MCF 10A (cell line): ENCODE measurements at regions not wholly inside any gene's neighbourhood (a gene's known extent, or its start where the extent isn't known, plus 50 kb on each side); places are given as distances from the start of the nearest gene placed in this dataset.
A peak's percentile ranks its signal among the peaks of the same experiment; 100 is the strongest.

ENCODE experiments used
- BruUV-seq: library from RNA; stranded (reverse); fragments of 400-500 nt; replicated peaks from 2 replicates; lab custom pipeline; 2021; lab: Mats Ljungman, UMichigan
- CTCF ChIA-PET: fragments of 300-600 bp; sonication (Branson Sonifier 250); formaldehyde crosslinking; extraction: SDS; loops from one replicate; lab custom pipeline; 2021; ENCODE audit warnings: antibody characterized with exemption, inconsistent platforms; lab: Yijun Ruan, JAX
- POLR2A ChIA-PET: fragments of 300-600, 350-650 bp; sonication (Branson Sonifier 250); formaldehyde crosslinking; extraction: SDS; loops from one replicate; lab custom pipeline; 2020; ENCODE audit warnings: antibody characterized with exemption, inconsistent platforms; lab: Yijun Ruan, JAX
- DNase-seq: peaks from one replicate; pipeline ENCODE4 v3.0.0-alpha.2; 2018; ENCODE audit not compliant: unreplicated experiment
- H3K27ac Mint-ChIP-seq: one replicate; pipeline ENCODE4 v1.8.0; 2022; ENCODE audit warnings: mild to moderate bottlenecking, low read depth, mixed read lengths; ENCODE audit not compliant: unreplicated experiment
- H3K27me3 Mint-ChIP-seq: one replicate; pipeline ENCODE4 v1.8.0; 2022; ENCODE audit warnings: mixed read lengths; ENCODE audit not compliant: insufficient read depth, unreplicated experiment
- H3K36me3 Mint-ChIP-seq: one replicate; pipeline ENCODE4 v1.8.0; 2022; ENCODE audit warnings: mild to moderate bottlenecking, moderate library complexity, mixed read lengths; ENCODE audit not compliant: insufficient read depth, unreplicated experiment
- H3K4me1 Mint-ChIP-seq: one replicate; pipeline ENCODE4 v1.8.0; 2022; ENCODE audit warnings: mixed read lengths; ENCODE audit not compliant: insufficient read depth, unreplicated experiment
- H3K4me3 Mint-ChIP-seq: one replicate; pipeline ENCODE4 v1.8.0; 2022; ENCODE audit warnings: mild to moderate bottlenecking, moderate library complexity, mixed read lengths; ENCODE audit not compliant: unreplicated experiment
- H3K9me3 Mint-ChIP-seq: one replicate; pipeline ENCODE4 v1.8.0; 2022; ENCODE audit warnings: mixed read lengths; ENCODE audit not compliant: unreplicated experiment
- intact Hi-C: fragments of 100-400 bp; cut with micrococcal nuclease; formaldehyde crosslinking; loops from 2 replicates; pipeline ENCODE4 v1.14.1; 2022
- TF ChIP-seq, protein P1 (sequence below): fragments of 200-600 bp; IDR thresholded peaks from one replicate; pipeline ENCODE4 v1.8.0; 2022; ENCODE audit warnings: antibody characterized with exemption, mild to moderate bottlenecking; ENCODE audit not compliant: unreplicated experiment

- ChIA-PET POLR2A (no interaction called here), CTCF (interaction anchor here (0.6 kb wide), 1 partner anchor 118 kb away, joined by 4 read pairs; no protein-coding TSS in a partner anchor)
- peak; percentile 44 for DNase-seq
- no peaks in the 10 kb centered on the region for H3K9me3 Mint-ChIP-seq
- no peak overlapping the region for H3K27ac Mint-ChIP-seq
- peaks cover 36% of the 10 kb centered on the region for H3K27me3 Mint-ChIP-seq
- intact Hi-C loops: no loop called here
- H3K4me3 Mint-ChIP-seq: no peak overlapping the region
- H3K36me3 Mint-ChIP-seq: no peaks in the 10 kb centered on the region
- BruUV-seq: no TSS peak
- TF ChIP-seq, protein P1, sequence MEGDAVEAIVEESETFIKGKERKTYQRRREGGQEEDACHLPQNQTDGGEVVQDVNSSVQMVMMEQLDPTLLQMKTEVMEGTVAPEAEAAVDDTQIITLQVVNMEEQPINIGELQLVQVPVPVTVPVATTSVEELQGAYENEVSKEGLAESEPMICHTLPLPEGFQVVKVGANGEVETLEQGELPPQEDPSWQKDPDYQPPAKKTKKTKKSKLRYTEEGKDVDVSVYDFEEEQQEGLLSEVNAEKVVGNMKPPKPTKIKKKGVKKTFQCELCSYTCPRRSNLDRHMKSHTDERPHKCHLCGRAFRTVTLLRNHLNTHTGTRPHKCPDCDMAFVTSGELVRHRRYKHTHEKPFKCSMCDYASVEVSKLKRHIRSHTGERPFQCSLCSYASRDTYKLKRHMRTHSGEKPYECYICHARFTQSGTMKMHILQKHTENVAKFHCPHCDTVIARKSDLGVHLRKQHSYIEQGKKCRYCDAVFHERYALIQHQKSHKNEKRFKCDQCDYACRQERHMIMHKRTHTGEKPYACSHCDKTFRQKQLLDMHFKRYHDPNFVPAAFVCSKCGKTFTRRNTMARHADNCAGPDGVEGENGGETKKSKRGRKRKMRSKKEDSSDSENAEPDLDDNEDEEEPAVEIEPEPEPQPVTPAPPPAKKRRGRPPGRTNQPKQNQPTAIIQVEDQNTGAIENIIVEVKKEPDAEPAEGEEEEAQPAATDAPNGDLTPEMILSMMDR: no peak
- H3K4me1 Mint-ChIP-seq: no peaks in the 10 kb centered on the region
Observed at GRCh38 chr7:48718731-48719378, 205.5 kb upstream of the CDC14C start.

DNA sequence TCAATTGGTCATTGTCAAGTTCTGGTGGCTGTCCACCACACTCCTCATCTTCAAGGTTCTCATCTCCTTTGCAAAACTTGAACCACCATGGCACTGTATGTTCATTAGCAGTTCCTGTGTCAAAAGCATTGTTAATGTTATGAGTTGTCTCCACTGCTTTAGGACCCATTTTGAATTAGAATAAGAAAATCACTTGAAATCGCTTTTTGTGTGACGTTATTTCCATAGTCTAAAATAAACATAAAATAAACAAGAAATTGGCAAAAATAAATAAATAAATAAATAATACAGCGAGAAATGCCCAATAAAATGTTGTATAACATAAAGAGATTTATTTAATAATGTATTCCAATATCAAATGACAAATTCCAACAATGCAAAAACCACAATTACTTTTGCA is 195.5 kb upstream of the CDC14C start:
- BruUV-seq: no TSS peak
- CTCF ChIA-PET: interaction anchor here (0.6 kb wide), 1 partner anchor 204 kb away, joined by 3 read pairs; no protein-coding TSS in a partner anchor
- POLR2A ChIA-PET: no interaction called here
- no peak for DNase-seq
- TF ChIP-seq, protein P1: no peak
- no peaks in the 10 kb centered on the region for H3K9me3 Mint-ChIP-seq
- peaks cover 24% of the 10 kb centered on the region for H3K27me3 Mint-ChIP-seq
- H3K27ac Mint-ChIP-seq: no peak overlapping the region
- H3K36me3 Mint-ChIP-seq: no peaks in the 10 kb centered on the region
- intact Hi-C loops: no loop called here
- no peak overlapping the region for H3K4me3 Mint-ChIP-seq
- H3K4me1 Mint-ChIP-seq: no peaks in the 10 kb centered on the region

GRCh38 chr7:48734695-48735406 is 189.5 kb upstream of the CDC14C start:
- DNase-seq: no peak
- POLR2A ChIA-PET: no interaction called here
- Mint-ChIP-seq H3K27ac (no peak overlapping the region), H3K4me1 (no peaks in the 10 kb centered on the region), H3K4me3 (no peak overlapping the region), H3K9me3 (no peaks in the 10 kb centered on the region), H3K36me3 (no peaks in the 10 kb centered on the region), H3K27me3 (peaks cover 16% of the 10 kb centered on the region)
- TF ChIP-seq, protein P1: no peak
- BruUV-seq: no TSS peak
- CTCF ChIA-PET: no interaction called here
- intact Hi-C loops: no loop called here

GRCh38 chr7:48741545-48741944 is 182.8 kb upstream of the CDC14C start:
- DNase-seq: no peak
- H3K4me1 Mint-ChIP-seq: no peaks in the 10 kb centered on the region
- H3K36me3 Mint-ChIP-seq: no peaks in the 10 kb centered on the region
- BruUV-seq: no TSS peak
- peaks cover 45% of the 10 kb centered on the region for H3K27me3 Mint-ChIP-seq
- POLR2A ChIA-PET: no interaction called here
- TF ChIP-seq, protein P1: no peak
- H3K4me3 Mint-ChIP-seq: no peak overlapping the region
- H3K27ac Mint-ChIP-seq: no peak overlapping the region
- CTCF ChIA-PET: interaction anchor here (0.6 to 1.0 kb wide), 2 partner anchors 14 to 250 kb away, joined by 3 read pairs; no protein-coding TSS in a partner anchor
- H3K9me3 Mint-ChIP-seq: no peaks in the 10 kb centered on the region
- intact Hi-C loops: no loop called here
